PC-3 (cell line): ENCODE measurements at regions not wholly inside any gene's neighbourhood (a gene's known extent, or its start where the extent isn't known, plus 50 kb on each side); places are given as distances from the start of the nearest gene placed in this dataset.

ENCODE experiments used
- ATAC-seq: fragments of 200-7000 bp; cut with Tn5 transposase; 2 replicates; pipeline ENCODE4 v1.9.1; 2020; ENCODE audit warnings: mild to moderate bottlenecking, moderate library complexity
- BruUV-seq: library from RNA; stranded (reverse); fragments of 400-500 nt; replicated peaks from 2 replicates; lab custom pipeline; 2021; lab: Mats Ljungman, UMichigan
- CTCF ChIA-PET: fragments of 300-600 bp; sonication (Branson Sonifier 250); formaldehyde crosslinking; loops from one replicate; lab custom pipeline; 2022; ENCODE audit warnings: antibody characterized with exemption; lab: Charles Lee
- POLR2A ChIA-PET: fragments of 300-600 bp; sonication (Branson Sonifier 250); formaldehyde crosslinking; loops from one replicate; lab custom pipeline; 2022; ENCODE audit warnings: antibody characterized with exemption; ENCODE audit not compliant: unreplicated experiment; lab: Charles Lee
- DNase-seq: peaks from one replicate; pipeline ENCODE4 v3.0.0-alpha.2; 2015
- H2AFZ ChIP-seq: fragments of 300-600 bp; sonication (generic); 2 replicates; pipeline ENCODE4 v1.6.0; 2016; ENCODE audit warnings: antibody characterized with exemption, low read length
- H3F3A ChIP-seq: fragments of 300-600 bp; sonication (generic); one replicate; pipeline ENCODE4 v1.6.0; 2017; ENCODE audit warnings: antibody characterized with exemption, low read length, control low read depth, mild to moderate bottlenecking; ENCODE audit not compliant: unreplicated experiment
- H3K27ac ChIP-seq: fragments of 300-600 bp; sonication (generic); 2 replicates; pipeline ENCODE4 v1.5.1; 2016; ENCODE audit warnings: mild to moderate bottlenecking, low read length
- H3K27me3 ChIP-seq: fragments of 300-600 bp; sonication (generic); 2 replicates; pipeline ENCODE4 v1.6.1; 2016; ENCODE audit warnings: low read length, mixed read lengths
- H3K36me3 ChIP-seq: fragments of 300-600 bp; sonication (generic); 2 replicates; pipeline ENCODE4 v1.6.1; 2016; ENCODE audit warnings: low read depth, mixed run types, low read length, mixed read lengths
- H3K4me1 ChIP-seq: fragments of 300-600 bp; sonication (generic); 2 replicates; pipeline ENCODE4 v1.5.1; 2016; ENCODE audit warnings: low read length; ENCODE audit not compliant: insufficient read depth
- H3K4me2 ChIP-seq: fragments of 300-600 bp; sonication (generic); 2 replicates; pipeline ENCODE4 v1.6.0; 2016; ENCODE audit warnings: low read length
- H3K4me3 ChIP-seq: fragments of 300-600 bp; sonication (generic); 2 replicates; pipeline ENCODE4 v1.5.1; 2016; ENCODE audit warnings: mild to moderate bottlenecking, low read length, mixed read lengths
- H3K79me2 ChIP-seq: fragments of 300-600 bp; sonication (generic); 2 replicates; pipeline ENCODE4 v1.6.1; 2017; ENCODE audit warnings: low read length, mixed read lengths
- H3K9ac ChIP-seq: fragments of 300-600 bp; sonication (generic); 2 replicates; pipeline ENCODE4 v1.6.0; 2016; ENCODE audit warnings: mild to moderate bottlenecking, low read length
- H3K9me2 ChIP-seq: fragments of 300-600 bp; sonication (generic); replicated peaks from 2 replicates; pipeline ENCODE4 v1.6.1; 2016; ENCODE audit warnings: mixed run types, low read length, mixed read lengths
- H3K9me3 ChIP-seq: fragments of 300-600 bp; sonication (generic); 2 replicates; pipeline ENCODE4 v1.6.1; 2016; ENCODE audit warnings: low read length, mixed read lengths
- H4K20me1 ChIP-seq: fragments of 300-600 bp; sonication (generic); 2 replicates; pipeline ENCODE4 v1.6.1; 2016; ENCODE audit warnings: low read length, mixed read lengths
- EZH2 ChIP-seq: fragments of 300-600 bp; sonication (generic); IDR thresholded peaks from one replicate; pipeline ENCODE4 v1.6.1; 2017; ENCODE audit warnings: antibody characterized with exemption, mild to moderate bottlenecking, low read length; ENCODE audit not compliant: unreplicated experiment
- EZH2phosphoT487 ChIP-seq: fragments of 300-600 bp; sonication (generic); IDR thresholded peaks from 2 replicates; pipeline ENCODE4 v1.6.1; 2018; ENCODE audit warnings: mild to moderate bottlenecking, antibody characterized with exemption, low read length, borderline replicate concordance
- intact Hi-C: fragments of 100-400 bp; cut with micrococcal nuclease; formaldehyde crosslinking; loops from 2 replicates; pipeline ENCODE4 v1.9.0; 2023
- TF ChIP-seq, protein P1 (sequence below): fragments of 300-600 bp; sonication (generic); conservative IDR thresholded peaks from 2 replicates; pipeline ENCODE4 v1.5.1; 2017; ENCODE audit warnings: antibody characterized with exemption, low read depth, mild to moderate bottlenecking, low read length

DNA sequence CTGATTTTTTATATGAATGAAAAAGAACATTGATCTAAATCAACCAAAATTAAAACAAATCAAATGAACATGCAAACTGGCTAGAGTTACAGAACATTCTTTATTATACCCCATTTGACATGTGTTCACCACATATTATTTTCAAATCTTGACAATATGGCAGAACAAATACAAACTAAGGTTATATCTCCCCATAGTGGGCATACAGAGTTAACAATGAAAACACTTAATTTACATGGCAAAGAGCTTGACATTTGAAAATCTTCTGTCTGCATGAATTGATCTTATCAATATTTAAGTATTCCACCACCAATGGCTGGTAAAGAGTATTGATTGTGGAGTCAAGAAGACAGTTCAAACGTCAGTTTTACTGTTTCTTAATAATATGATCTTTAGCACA lies 197.9 kb upstream of the ANO3 start:
- H3F3A ChIP-seq: no peaks in the 10 kb centered on the region

DNA sequence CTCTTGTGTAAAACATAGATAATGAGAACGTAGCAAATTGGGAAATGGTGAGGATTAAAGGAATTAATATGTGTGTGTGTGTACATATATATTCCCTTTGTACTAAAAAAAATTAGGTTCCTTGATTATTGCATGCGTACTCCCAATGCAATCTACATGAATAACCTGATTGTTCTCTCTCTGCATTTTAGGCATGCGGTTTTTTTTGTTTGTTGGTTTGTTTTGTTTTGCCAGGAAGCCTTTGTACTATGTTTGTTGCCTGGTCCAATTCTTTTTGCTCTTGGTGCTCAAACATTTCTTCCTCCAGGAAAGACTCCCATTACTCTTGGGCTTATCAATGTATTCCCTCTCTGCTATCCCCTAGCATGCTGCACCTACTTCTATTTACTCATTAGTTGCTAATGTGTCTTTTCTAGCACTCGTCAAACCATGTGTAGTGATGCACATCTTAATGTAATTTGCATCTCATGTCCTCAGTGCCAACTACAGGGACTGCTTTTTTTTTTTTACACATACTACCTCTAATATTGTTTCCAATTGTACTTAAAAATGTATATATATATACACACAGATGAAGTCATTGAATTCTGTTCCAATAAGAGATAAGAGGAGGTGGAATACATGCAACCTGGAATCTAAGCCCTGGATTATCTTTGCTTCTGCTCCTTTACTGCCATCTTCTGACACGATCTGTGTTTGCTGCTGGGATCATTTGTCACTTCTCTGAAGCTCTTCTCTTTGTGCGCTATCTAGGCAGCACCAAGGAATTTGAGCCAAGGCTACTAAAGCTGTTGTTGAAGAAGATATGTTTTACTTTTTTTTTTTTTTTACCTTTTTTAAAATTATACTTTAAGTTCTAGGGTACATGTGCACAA lies 197.2 kb upstream of the ANO3 start:
- DNase-seq (peak; percentile 25), ATAC-seq (peak; percentile 61)
- POLR2A ChIA-PET: no interaction called here

More for the DNA sequence above, 197.9 kb upstream of the ANO3 start:
- H3K27me3 ChIP-seq: no peaks in the 10 kb centered on the region
- H3K79me2 ChIP-seq: no peaks in the 10 kb centered on the region
- no peaks in the 10 kb centered on the region for H3K36me3 ChIP-seq
- H4K20me1 ChIP-seq: no peaks in the 10 kb centered on the region
- no TSS peak for BruUV-seq
- no peaks in the 10 kb centered on the region for H3K9me3 ChIP-seq
- intact Hi-C loops: loop anchor here (2.0 kb wide), 1 partner anchor 143 kb away; no protein-coding TSS in a partner anchor
- H3K4me1 ChIP-seq: no peaks in the 10 kb centered on the region
- ChIA-PET CTCF (no interaction called here), POLR2A (no interaction called here)
- TF ChIP-seq EZH2: no peak
- TF ChIP-seq EZH2phosphoT487: no peak
- TF ChIP-seq, protein P1, sequence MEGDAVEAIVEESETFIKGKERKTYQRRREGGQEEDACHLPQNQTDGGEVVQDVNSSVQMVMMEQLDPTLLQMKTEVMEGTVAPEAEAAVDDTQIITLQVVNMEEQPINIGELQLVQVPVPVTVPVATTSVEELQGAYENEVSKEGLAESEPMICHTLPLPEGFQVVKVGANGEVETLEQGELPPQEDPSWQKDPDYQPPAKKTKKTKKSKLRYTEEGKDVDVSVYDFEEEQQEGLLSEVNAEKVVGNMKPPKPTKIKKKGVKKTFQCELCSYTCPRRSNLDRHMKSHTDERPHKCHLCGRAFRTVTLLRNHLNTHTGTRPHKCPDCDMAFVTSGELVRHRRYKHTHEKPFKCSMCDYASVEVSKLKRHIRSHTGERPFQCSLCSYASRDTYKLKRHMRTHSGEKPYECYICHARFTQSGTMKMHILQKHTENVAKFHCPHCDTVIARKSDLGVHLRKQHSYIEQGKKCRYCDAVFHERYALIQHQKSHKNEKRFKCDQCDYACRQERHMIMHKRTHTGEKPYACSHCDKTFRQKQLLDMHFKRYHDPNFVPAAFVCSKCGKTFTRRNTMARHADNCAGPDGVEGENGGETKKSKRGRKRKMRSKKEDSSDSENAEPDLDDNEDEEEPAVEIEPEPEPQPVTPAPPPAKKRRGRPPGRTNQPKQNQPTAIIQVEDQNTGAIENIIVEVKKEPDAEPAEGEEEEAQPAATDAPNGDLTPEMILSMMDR: no peak
- H3K9me2 ChIP-seq: no peaks in the 10 kb centered on the region
- DNase-seq (no peak), ATAC-seq (no peak)
- no peak overlapping the region for H3K9ac ChIP-seq
- H3K27ac ChIP-seq: no peak overlapping the region
- H3K4me2 ChIP-seq: no peak overlapping the region
- no peak overlapping the region for H2AFZ ChIP-seq
- H3K4me3 ChIP-seq: no peak overlapping the region

More for the DNA sequence above, 197.2 kb upstream of the ANO3 start:
- H4K20me1 ChIP-seq: no peaks in the 10 kb centered on the region
- CTCF ChIA-PET: interaction anchor here (0.6 to 0.7 kb wide), 5 partner anchors 90 to 397 kb away, joined by 3 to 8 read pairs (median 4); no protein-coding TSS in a partner anchor
- no peak overlapping the region for H3K4me3 ChIP-seq
- H3K27ac ChIP-seq: no peak overlapping the region
- intact Hi-C loops: loop anchor here (1.0 to 2.0 kb wide), 2 partner anchors 142 to 152 kb away; no protein-coding TSS in a partner anchor
- H3K9me2 ChIP-seq: no peaks in the 10 kb centered on the region
- H3K27me3 ChIP-seq: no peaks in the 10 kb centered on the region
- no peaks in the 10 kb centered on the region for H3K79me2 ChIP-seq
- H3K9ac ChIP-seq: no peak overlapping the region
- H3K4me1 ChIP-seq: no peaks in the 10 kb centered on the region
- no peaks in the 10 kb centered on the region for H3F3A ChIP-seq
- no peaks in the 10 kb centered on the region for H3K36me3 ChIP-seq
- H2AFZ ChIP-seq: no peak overlapping the region
- TF ChIP-seq, protein P1: no peak; the same call in 1 of the 2 replicates
- no peak for TF ChIP-seq EZH2phosphoT487
- TF ChIP-seq EZH2: no peak
- H3K9me3 ChIP-seq: no peaks in the 10 kb centered on the region
- H3K4me2 ChIP-seq: no peak overlapping the region
- no TSS peak for BruUV-seq
